OCI-LY7 (cell line): ENCODE measurements at regions not wholly inside any gene's neighbourhood (a gene's known extent, or its start where the extent isn't known, plus 50 kb on each side); places are given as distances from the start of the nearest gene placed in this dataset.

Source experiments
- BruUV-seq: library from RNA; stranded (reverse); fragments of 400-500 nt; replicated peaks from 2 replicates; lab custom pipeline; 2021; lab: Mats Ljungman, UMichigan
- CTCF ChIA-PET: fragments of 300-600 bp; sonication (Branson Sonifier 250); formaldehyde crosslinking; loops from one replicate; lab custom pipeline; 2022; ENCODE audit warnings: antibody characterized with exemption; ENCODE audit not compliant: unreplicated experiment; lab: Charles Lee
- POLR2A ChIA-PET: fragments of 300-600 bp; sonication (Branson Sonifier 250); formaldehyde crosslinking; loops from one replicate; lab custom pipeline; 2022; ENCODE audit warnings: antibody characterized with exemption; lab: Charles Lee
- DNase-seq: peaks from one replicate; pipeline ENCODE4 v3.0.0-alpha.2; 2015; ENCODE audit warnings: low spot score
- H2AFZ ChIP-seq: fragments of 200-600 bp; sonication (generic), shearing (Covaris generic); 2 replicates; pipeline ENCODE4 v1.6.1; 2014; ENCODE audit warnings: mild to moderate bottlenecking, antibody characterized with exemption, low read length, moderate library complexity
- H3K27ac ChIP-seq: fragments of 200-600 bp; sonication (generic); 2 replicates; pipeline ENCODE4 v1.5.1; 2014; ENCODE audit warnings: mixed run types, low read depth, mild to moderate bottlenecking, moderate library complexity, low read length, inconsistent platforms; ENCODE audit not compliant: poor library complexity, severe bottlenecking
- H3K36me3 ChIP-seq: fragments of 200-600 bp; sonication (generic); 2 replicates; pipeline ENCODE4 v1.6.1; 2014; ENCODE audit warnings: mild to moderate bottlenecking, antibody characterized with exemption, low read length, moderate library complexity, mixed read lengths; ENCODE audit not compliant: insufficient read depth
- H3K4me1 ChIP-seq: fragments of 200-600 bp; sonication (generic); 2 replicates; pipeline ENCODE4 v1.5.1; 2014; ENCODE audit warnings: mild to moderate bottlenecking, low read length; ENCODE audit not compliant: insufficient read depth, poor library complexity, severe bottlenecking
- H3K4me2 ChIP-seq: fragments of 200-600 bp; sonication (generic); 2 replicates; pipeline ENCODE4 v1.6.1; 2014; ENCODE audit warnings: mild to moderate bottlenecking, low read length
- H3K4me3 ChIP-seq: fragments of 200-600 bp; sonication (generic); 2 replicates; pipeline ENCODE4 v1.5.1; 2014; ENCODE audit warnings: mild to moderate bottlenecking, low read depth, low read length; ENCODE audit not compliant: poor library complexity, severe bottlenecking
- H3K79me2 ChIP-seq: fragments of 200-600 bp; sonication (generic); 2 replicates; pipeline ENCODE4 v1.6.1; 2016; ENCODE audit warnings: low read depth, mild to moderate bottlenecking, low read length, moderate library complexity, mixed read lengths; ENCODE audit not compliant: insufficient read depth
- H3K9me2 ChIP-seq: fragments of 200-600 bp; sonication (generic); 2 replicates; pipeline ENCODE4 v1.6.1; 2016; ENCODE audit warnings: mild to moderate bottlenecking, low read length, mixed read lengths; ENCODE audit not compliant: insufficient read depth
- H3K9me3 ChIP-seq: fragments of 200-600 bp; sonication (generic); 2 replicates; pipeline ENCODE4 v1.6.1; 2014; ENCODE audit warnings: mild to moderate bottlenecking, mixed run types, low read length, mixed read lengths
- H4K20me1 ChIP-seq: fragments of 200-600 bp; sonication (generic); 2 replicates; pipeline ENCODE4 v1.6.1; 2014; ENCODE audit warnings: mild to moderate bottlenecking, antibody characterized with exemption, low read length, moderate library complexity, mixed read lengths; ENCODE audit not compliant: insufficient read depth
- EZH2phosphoT487 ChIP-seq: fragments of 200-600 bp; sonication (generic); IDR thresholded peaks from 2 replicates; pipeline ENCODE4 v1.6.1; 2018; ENCODE audit warnings: low read depth, borderline replicate concordance, mild to moderate bottlenecking, mixed run types, antibody characterized with exemption, low read length, moderate library complexity, mixed read lengths
- intact Hi-C: fragments of 100-400 bp; cut with micrococcal nuclease; formaldehyde crosslinking; loops from one replicate; pipeline ENCODE4 v1.10.0; 2022; ENCODE audit not compliant: unreplicated experiment
- TF ChIP-seq, protein P1 (sequence below): fragments of 200-600 bp; sonication (generic); conservative IDR thresholded peaks from 2 replicates; pipeline ENCODE4 v1.5.1; 2014; ENCODE audit warnings: mild to moderate bottlenecking, antibody characterized with exemption, low read length, moderate library complexity, mixed read lengths

DNA sequence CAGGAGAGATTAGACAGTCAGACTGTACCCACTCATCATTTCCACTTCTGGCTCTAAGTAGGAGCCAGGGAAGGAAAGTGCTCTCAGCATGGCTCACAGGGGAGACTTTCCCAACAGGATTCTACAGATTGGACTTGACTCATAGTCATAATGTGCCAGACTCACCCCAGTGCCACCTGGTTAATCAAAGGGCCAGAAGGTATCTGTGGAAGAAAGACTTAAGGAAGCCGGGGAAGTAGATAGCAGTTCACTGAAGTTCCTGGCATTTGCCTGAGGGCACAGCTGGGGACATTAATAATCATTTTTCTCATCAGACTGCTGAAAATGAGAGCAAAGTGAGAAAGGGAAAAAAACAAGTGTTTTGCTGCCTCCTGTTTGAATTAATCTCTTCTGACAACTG, 717.5 kb downstream of the TUSC7 start:
- ChIA-PET POLR2A (interaction anchor here (0.7 kb wide), 1 partner anchor 299 kb away, joined by 3 read pairs; no protein-coding TSS in a partner anchor), CTCF (no interaction called here)
- no peaks in the 10 kb centered on the region for H3K9me3 ChIP-seq
- no peaks in the 10 kb centered on the region for H3K4me1 ChIP-seq
- H3K27ac ChIP-seq: no peak overlapping the region
- H3K4me3 ChIP-seq: no peak overlapping the region
- intact Hi-C loops: no loop called here
- H4K20me1 ChIP-seq: no peaks in the 10 kb centered on the region
- no peak overlapping the region for H3K4me2 ChIP-seq
- H3K36me3 ChIP-seq: no peaks in the 10 kb centered on the region
- no peaks in the 10 kb centered on the region for H3K79me2 ChIP-seq
- H2AFZ ChIP-seq: no peak overlapping the region
- no TSS peak for BruUV-seq
- H3K9me2 ChIP-seq: no peaks in the 10 kb centered on the region
- TF ChIP-seq, protein P1, sequence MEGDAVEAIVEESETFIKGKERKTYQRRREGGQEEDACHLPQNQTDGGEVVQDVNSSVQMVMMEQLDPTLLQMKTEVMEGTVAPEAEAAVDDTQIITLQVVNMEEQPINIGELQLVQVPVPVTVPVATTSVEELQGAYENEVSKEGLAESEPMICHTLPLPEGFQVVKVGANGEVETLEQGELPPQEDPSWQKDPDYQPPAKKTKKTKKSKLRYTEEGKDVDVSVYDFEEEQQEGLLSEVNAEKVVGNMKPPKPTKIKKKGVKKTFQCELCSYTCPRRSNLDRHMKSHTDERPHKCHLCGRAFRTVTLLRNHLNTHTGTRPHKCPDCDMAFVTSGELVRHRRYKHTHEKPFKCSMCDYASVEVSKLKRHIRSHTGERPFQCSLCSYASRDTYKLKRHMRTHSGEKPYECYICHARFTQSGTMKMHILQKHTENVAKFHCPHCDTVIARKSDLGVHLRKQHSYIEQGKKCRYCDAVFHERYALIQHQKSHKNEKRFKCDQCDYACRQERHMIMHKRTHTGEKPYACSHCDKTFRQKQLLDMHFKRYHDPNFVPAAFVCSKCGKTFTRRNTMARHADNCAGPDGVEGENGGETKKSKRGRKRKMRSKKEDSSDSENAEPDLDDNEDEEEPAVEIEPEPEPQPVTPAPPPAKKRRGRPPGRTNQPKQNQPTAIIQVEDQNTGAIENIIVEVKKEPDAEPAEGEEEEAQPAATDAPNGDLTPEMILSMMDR: no peak
- TF ChIP-seq EZH2phosphoT487: no peak
- no peak for DNase-seq

DNA sequence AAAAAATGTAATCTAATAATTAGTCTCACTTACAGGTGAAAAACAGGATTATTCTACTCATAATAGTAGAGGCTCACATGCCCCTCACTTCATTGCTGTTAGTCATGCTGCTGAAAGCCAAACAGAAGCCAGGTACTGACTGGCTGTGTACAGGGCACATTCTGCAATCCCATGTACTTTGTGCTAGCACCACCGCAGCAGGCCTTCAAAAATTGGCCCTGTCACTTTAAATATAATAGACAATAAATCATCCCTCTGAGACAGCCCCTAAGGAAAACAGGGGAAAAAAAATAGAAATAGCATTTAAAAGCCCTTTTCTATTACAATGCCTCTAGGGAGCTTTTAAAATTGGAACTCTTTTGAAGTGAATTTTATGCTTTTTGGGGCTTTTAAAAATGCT, 723.8 kb downstream of the TUSC7 start:
- Histone ChIP-seq H4K20me1 (no peaks in the 10 kb centered on the region), H3K79me2 (no peaks in the 10 kb centered on the region), H3K27ac (no peak overlapping the region), H3K36me3 (no peaks in the 10 kb centered on the region), H3K4me1 (no peaks in the 10 kb centered on the region), H3K4me2 (no peak overlapping the region), H3K9me3 (no peaks in the 10 kb centered on the region), H3K4me3 (no peak overlapping the region), H2AFZ (no peak overlapping the region), H3K9me2 (no peaks in the 10 kb centered on the region)
- POLR2A ChIA-PET: no interaction called here
- CTCF ChIA-PET: no interaction called here
- no peak for TF ChIP-seq EZH2phosphoT487
- TF ChIP-seq, protein P1: no peak
- no TSS peak for BruUV-seq
- intact Hi-C loops: no loop called here
- no peak for DNase-seq

DNA sequence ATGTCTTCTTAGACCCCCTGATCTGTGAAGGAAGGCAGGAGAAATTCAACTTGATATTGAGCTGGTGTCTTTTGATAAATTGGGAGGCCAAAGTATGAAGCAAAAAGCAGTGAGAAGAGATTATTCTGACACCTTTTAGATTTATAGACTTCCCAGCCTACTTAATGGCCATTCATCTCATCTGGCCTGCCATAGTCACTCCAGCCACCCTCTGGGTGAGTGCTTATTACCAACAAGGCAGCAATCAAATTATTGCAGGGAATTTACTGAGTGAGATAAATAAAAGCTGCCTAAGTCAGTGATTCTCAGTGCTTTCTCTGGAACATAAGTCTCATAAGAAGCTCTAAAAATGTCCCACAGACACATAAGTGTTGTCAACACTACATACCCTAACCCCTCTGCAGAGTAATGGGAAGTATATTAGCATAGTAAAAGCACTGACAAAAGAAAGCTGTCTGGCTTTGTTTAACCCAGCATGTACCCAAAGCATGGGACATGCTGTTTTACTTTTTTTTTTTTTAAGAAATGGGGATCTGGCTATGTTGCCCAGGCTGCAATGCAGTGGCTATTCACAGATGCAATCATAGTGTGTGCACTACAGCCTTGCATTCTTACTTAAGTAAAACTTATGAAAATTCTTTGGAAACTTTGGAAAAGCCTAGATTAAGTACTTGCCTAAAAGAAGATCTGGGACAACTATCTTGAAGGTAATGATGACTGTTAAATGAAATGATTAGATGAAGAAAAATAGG, 725.3 kb downstream of the TUSC7 start:
- Histone ChIP-seq H3K9me2 (no peaks in the 10 kb centered on the region), H3K4me3 (no peak overlapping the region), H3K27ac (no peak overlapping the region), H4K20me1 (no peaks in the 10 kb centered on the region), H3K79me2 (no peaks in the 10 kb centered on the region), H3K4me2 (no peak overlapping the region), H3K9me3 (no peaks in the 10 kb centered on the region), H2AFZ (no peak overlapping the region), H3K36me3 (no peaks in the 10 kb centered on the region), H3K4me1 (no peaks in the 10 kb centered on the region)
- POLR2A ChIA-PET: interaction anchor here (0.5 to 1.2 kb wide), 4 partner anchors 12 to 783 kb away, joined by 3 to 4 read pairs (median 3); no protein-coding TSS in a partner anchor
- no TSS peak for BruUV-seq
- CTCF ChIA-PET: no interaction called here
- DNase-seq: no peak
- intact Hi-C loops: no loop called here
- TF ChIP-seq EZH2phosphoT487: no peak
- TF ChIP-seq, protein P1: no peak
